H9 (cell line): ENCODE measurements at regions not wholly inside any gene's neighbourhood (a gene's known extent, or its start where the extent isn't known, plus 50 kb on each side); places are given as distances from the start of the nearest gene placed in this dataset.

Experiments
- DNase-seq: peaks from one replicate; pipeline ENCODE4 v3.0.0-alpha.2; 2017
- H2AFZ ChIP-seq: one replicate; pipeline ENCODE4 v1.6.1; 2013; ENCODE audit warnings: mild to moderate bottlenecking, low read length, control low read depth, moderate library complexity
- H2AK5ac ChIP-seq: 2 replicates; pipeline ENCODE4 v1.6.1; 2013; ENCODE audit warnings: low read length, control low read depth, mixed read lengths; ENCODE audit not compliant: insufficient read length
- H2BK120ac ChIP-seq: one replicate; pipeline ENCODE4 v1.6.1; 2013; ENCODE audit warnings: low read depth, mild to moderate bottlenecking, low read length, control low read depth, inconsistent platforms; ENCODE audit not compliant: poor library complexity, severe bottlenecking
- H2BK12ac ChIP-seq: 2 replicates; pipeline ENCODE4 v1.6.1; 2013; ENCODE audit warnings: low read length, control low read depth, mixed read lengths, low read depth; ENCODE audit not compliant: insufficient read length
- H2BK15ac ChIP-seq: 2 replicates; pipeline ENCODE4 v1.6.1; 2013; ENCODE audit warnings: low read depth, low read length, control low read depth
- H2BK20ac ChIP-seq: one replicate; pipeline ENCODE4 v1.6.1; 2013; ENCODE audit warnings: low read depth, mild to moderate bottlenecking, low read length, control low read depth, inconsistent platforms; ENCODE audit not compliant: poor library complexity, severe bottlenecking
- H2BK5ac ChIP-seq: 2 replicates; pipeline ENCODE4 v1.6.1; 2013; ENCODE audit warnings: low read length, control low read depth, mixed read lengths; ENCODE audit not compliant: insufficient read length
- H3K14ac ChIP-seq: 2 replicates; pipeline ENCODE4 v1.6.1; 2013; ENCODE audit warnings: low read length, control low read depth; ENCODE audit not compliant: insufficient read depth
- H3K18ac ChIP-seq: 2 replicates; pipeline ENCODE4 v1.6.1; 2013; ENCODE audit warnings: low read depth, mild to moderate bottlenecking, mixed read lengths, low read length, control low read depth; ENCODE audit not compliant: insufficient read length
- H3K23ac ChIP-seq: 2 replicates; pipeline ENCODE4 v1.6.1; 2013; ENCODE audit warnings: low read length, control low read depth, mixed read lengths, low read depth; ENCODE audit not compliant: insufficient read length
- H3K23me2 ChIP-seq: 2 replicates; pipeline ENCODE4 v1.6.1; 2013; ENCODE audit warnings: low read depth, mild to moderate bottlenecking, mixed read lengths, low read length, control low read depth; ENCODE audit not compliant: insufficient read length, poor library complexity, severe bottlenecking
- H3K27ac ChIP-seq: 2 replicates; pipeline ENCODE4 v1.5.1; 2013; ENCODE audit warnings: low read length, control low read depth, mixed read lengths, low read depth; ENCODE audit not compliant: insufficient read length
- H3K27me3 ChIP-seq: 2 replicates; pipeline ENCODE4 v1.6.1; 2013; ENCODE audit warnings: low read length, control low read depth, inconsistent platforms; ENCODE audit not compliant: insufficient read depth
- H3K4ac ChIP-seq: 2 replicates; pipeline ENCODE4 v1.6.1; 2013; ENCODE audit warnings: low read depth, mild to moderate bottlenecking, control low read depth, inconsistent platforms, low read length, moderate library complexity
- H3K4me1 ChIP-seq: 2 replicates; pipeline ENCODE4 v1.6.1; 2013; ENCODE audit warnings: low read length, control low read depth, inconsistent platforms; ENCODE audit not compliant: insufficient read depth
- H3K4me2 ChIP-seq: 2 replicates; pipeline ENCODE4 v1.6.1; 2013; ENCODE audit warnings: low read length, control low read depth, mixed read lengths; ENCODE audit not compliant: insufficient read length, insufficient read depth
- H3K56ac ChIP-seq: 2 replicates; pipeline ENCODE4 v1.6.1; 2013; ENCODE audit warnings: low read depth, mild to moderate bottlenecking, mixed read lengths, low read length, control low read depth; ENCODE audit not compliant: insufficient read length
- H3K79me1 ChIP-seq: 2 replicates; pipeline ENCODE4 v1.6.1; 2013; ENCODE audit warnings: low read depth, mild to moderate bottlenecking, moderate library complexity, low read length, control low read depth, inconsistent platforms; ENCODE audit not compliant: insufficient read depth, poor library complexity, severe bottlenecking
- H3K79me2 ChIP-seq: 2 replicates; pipeline ENCODE4 v1.6.1; 2013; ENCODE audit warnings: low read length, control low read depth, inconsistent platforms; ENCODE audit not compliant: insufficient read depth
- H3K9ac ChIP-seq: 2 replicates; pipeline ENCODE4 v1.6.1; 2013; ENCODE audit warnings: low read length, control low read depth, mixed read lengths; ENCODE audit not compliant: insufficient read length; ENCODE audit errors: extremely low read depth
- H3K9me3 ChIP-seq: one replicate; pipeline ENCODE4 v1.6.1; 2013; ENCODE audit warnings: low read depth, low read length, inconsistent platforms; ENCODE audit not compliant: control insufficient read depth
- H3T11ph ChIP-seq: one replicate; pipeline ENCODE4 v1.6.1; 2013; ENCODE audit warnings: mild to moderate bottlenecking, low read length, control low read depth, inconsistent platforms
- H4K20me1 ChIP-seq: one replicate; pipeline ENCODE4 v1.6.1; 2013; ENCODE audit not compliant: control insufficient read depth, insufficient read length, insufficient read depth
- H4K5ac ChIP-seq: 2 replicates; pipeline ENCODE4 v1.6.1; 2013; ENCODE audit warnings: low read depth, mild to moderate bottlenecking, mixed read lengths, low read length, control low read depth; ENCODE audit not compliant: insufficient read length
- H4K8ac ChIP-seq: replicated peaks from 2 replicates; pipeline ENCODE4 v1.6.1; 2013; ENCODE audit warnings: low read length, control low read depth, mixed read lengths, low read depth; ENCODE audit not compliant: insufficient read length
- H4K91ac ChIP-seq: 2 replicates; pipeline ENCODE4 v1.6.1; 2013; ENCODE audit warnings: low read depth, mild to moderate bottlenecking, moderate library complexity, mixed read lengths, low read length, control low read depth; ENCODE audit not compliant: insufficient read length
- H3K27ac Mint-ChIP-seq, 3 experiments: 2 replicates in 2 of 3; 3 replicates in 1 of 3; pipeline ENCODE4 v1.8.0; 2020 to 2021; ENCODE audit warnings: mixed read lengths in 3 of 3, mild to moderate bottlenecking in 1 of 3, moderate library complexity in 1 of 3
- H3K27me3 Mint-ChIP-seq: 2 replicates; pipeline ENCODE4 v1.8.0; 2021; ENCODE audit warnings: low read depth, mild to moderate bottlenecking, moderate library complexity, mixed read lengths
- H3K36me3 Mint-ChIP-seq, 3 experiments: 2 replicates in 2 of 3; 3 replicates in 1 of 3; pipeline ENCODE4 v1.8.0; 2020 to 2021; ENCODE audit warnings: low read depth in 3 of 3, mixed read lengths in 3 of 3; ENCODE audit not compliant: insufficient read depth in 1 of 3
- H3K4me1 Mint-ChIP-seq, 2 experiments: 2 replicates each; pipeline ENCODE4 v1.8.0; 2020; ENCODE audit warnings: mixed read lengths in 2 of 2
- H3K4me3 Mint-ChIP-seq, 2 experiments: 2 replicates in 1 of 2; 3 replicates in 1 of 2; pipeline ENCODE4 v1.8.0; 2020 to 2021; ENCODE audit warnings: mild to moderate bottlenecking in 2 of 2, mixed read lengths in 2 of 2, moderate library complexity in 1 of 2
- H3K9me3 Mint-ChIP-seq, 2 experiments: 2 replicates in 1 of 2; 3 replicates in 1 of 2; pipeline ENCODE4 v1.8.0; 2020; ENCODE audit warnings: mild to moderate bottlenecking in 2 of 2, mixed read lengths in 2 of 2, moderate library complexity in 1 of 2
- CTCF ChIP-seq: fragments of 200-600 bp; sonication (generic); conservative IDR thresholded peaks from 3 replicates; pipeline ENCODE4 v1.8.0; 2021; ENCODE audit warnings: antibody characterized with exemption, mild to moderate bottlenecking
- WGBS: extraction: QIAGEN DNeasy Blood & Tissue Kit; methylation state at CpG from one replicate; pipeline ENCODE4 v1.1.7; 2013; ENCODE audit warnings: missing lambda C conversion rate, low lambda C conversion rate, mixed read lengths; ENCODE audit not compliant: insufficient read length; ENCODE audit errors: extremely low coverage; 5-methylcytosine and 5-hydroxymethylcytosine counted together

GRCh38 chr20:40741507-40742106 lies 52.6 kb upstream of the MAFB start:
- Histone ChIP-seq H3K18ac (no peak overlapping the region), H4K8ac (no peak overlapping the region), H4K91ac (no peak overlapping the region), H3K9ac (no peak overlapping the region), H3K9me3 (no peaks in the 10 kb centered on the region), H2BK5ac (no peak overlapping the region), H2BK15ac (no peak overlapping the region), H3K4me2 (no peak overlapping the region), H3K4me1 (no peaks in the 10 kb centered on the region; the same call in 1 of the 2 replicates), H3K23ac (no peak overlapping the region), H3K79me1 (no peaks in the 10 kb centered on the region), H2BK120ac (no peak overlapping the region), H3K14ac (no peak overlapping the region), H3K79me2 (no peaks in the 10 kb centered on the region), H3K4ac (no peak overlapping the region), H2BK12ac (no peak overlapping the region), H3K23me2 (no peaks in the 10 kb centered on the region), H2BK20ac (no peak overlapping the region), H3K27ac (no peak overlapping the region), H2AFZ (no peak overlapping the region), H3K56ac (no peak overlapping the region), H3K27me3 (no peaks in the 10 kb centered on the region), H4K5ac (no peak overlapping the region), H4K20me1 (no peaks in the 10 kb centered on the region), H2AK5ac (no peak overlapping the region), H3T11ph (no peak overlapping the region)
- no peak overlapping the region for H3K4me3 Mint-ChIP-seq
- peaks cover 4% of the 10 kb centered on the region for H3K27me3 Mint-ChIP-seq
- no peaks in the 10 kb centered on the region for H3K9me3 Mint-ChIP-seq
- peaks cover 14 to 15% of the 10 kb centered on the region in 2 experiments for H3K4me1 Mint-ChIP-seq
- H3K36me3 Mint-ChIP-seq: no peaks in the 10 kb centered on the region
- H3K27ac Mint-ChIP-seq: peak overlapping the region in 1 of 3 experiments; percentile 20; a peak in 1 of 7 replicates
- no CpG with 5 or more reads among the region's 6 CpGs for WGBS
- peak; percentile 76 for DNase-seq
- TF ChIP-seq CTCF: peak; percentile 83
